Stimulated activated CD8-positive, alpha-beta memory T cell treated with anti-CD3 and anti-CD28 coated beads, Interleukin-4, amount 100 ng/mL, for 24 hours (primary cell): ENCODE measurements at regions not wholly inside any gene's neighbourhood (a gene's known extent, or its start where the extent isn't known, plus 50 kb on each side); places are given as distances from the start of the nearest gene placed in this dataset.
"Not testable (repeated sequence)": the region's sequence is repeated elsewhere in the genome, so short reads cannot be mapped to it uniquely, and the experiment has no call there.

Experiments used
- DNase-seq: peaks from one replicate; pipeline ENCODE4 v3.0.0-alpha.2; 2020; ENCODE audit warnings: low read depth

DNA sequence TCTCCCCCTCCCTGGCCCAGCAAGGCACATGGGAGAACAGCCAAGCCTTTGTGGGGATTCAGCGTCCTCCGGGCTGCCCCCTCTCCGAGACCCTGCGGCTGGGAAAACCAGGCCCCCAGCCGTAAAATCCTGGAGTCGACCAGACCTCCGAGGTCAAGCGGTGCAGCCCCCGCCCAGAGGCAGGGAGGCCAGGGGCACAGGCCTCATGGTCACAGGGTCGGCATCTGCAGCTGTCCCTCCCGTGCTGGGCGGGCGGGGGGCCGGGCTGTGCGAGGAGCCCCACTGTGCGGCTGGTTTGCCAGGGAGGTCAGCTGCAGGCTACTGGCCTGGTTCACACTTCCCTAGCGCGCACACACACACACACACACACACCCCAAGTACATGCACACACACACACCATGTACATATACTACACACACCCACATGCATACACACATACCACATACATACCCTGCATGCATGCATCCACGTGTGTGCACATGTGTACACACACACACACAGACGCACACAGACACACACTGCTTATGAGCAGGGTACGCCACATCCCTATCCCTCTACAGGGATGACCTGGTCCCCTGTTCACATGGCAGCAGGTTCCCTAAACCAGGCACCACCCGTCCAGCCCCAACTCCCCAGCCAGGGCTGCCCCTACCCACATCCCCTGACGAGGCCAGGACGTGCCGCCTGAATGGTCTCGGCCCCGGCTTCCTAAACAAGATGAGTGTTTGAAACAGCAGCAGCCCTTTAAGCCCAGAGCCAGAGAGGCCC lies 108.9 kb upstream of the CIBAR2 start:
- no peak for DNase-seq

DNA sequence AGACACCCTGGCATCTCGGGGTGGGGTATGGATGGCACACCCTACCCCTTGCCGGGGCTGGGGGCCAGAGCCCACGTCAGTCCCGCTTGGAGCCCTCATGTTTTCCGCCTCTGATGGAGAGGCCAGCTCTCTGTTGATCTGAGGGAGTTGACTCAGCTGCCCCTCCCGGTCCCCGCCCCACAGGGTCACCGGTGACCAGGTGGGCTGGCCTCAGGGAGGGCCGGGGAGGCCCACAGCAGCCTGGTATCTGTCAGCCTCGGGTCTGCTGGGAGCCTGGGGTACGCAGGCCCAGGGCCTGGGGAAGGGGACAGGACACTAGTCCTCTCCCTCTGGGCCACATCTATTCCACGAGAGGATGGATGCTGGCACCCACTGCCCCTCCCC lies 109.5 kb upstream of the CIBAR2 start:
- DNase-seq: no peak

DNA sequence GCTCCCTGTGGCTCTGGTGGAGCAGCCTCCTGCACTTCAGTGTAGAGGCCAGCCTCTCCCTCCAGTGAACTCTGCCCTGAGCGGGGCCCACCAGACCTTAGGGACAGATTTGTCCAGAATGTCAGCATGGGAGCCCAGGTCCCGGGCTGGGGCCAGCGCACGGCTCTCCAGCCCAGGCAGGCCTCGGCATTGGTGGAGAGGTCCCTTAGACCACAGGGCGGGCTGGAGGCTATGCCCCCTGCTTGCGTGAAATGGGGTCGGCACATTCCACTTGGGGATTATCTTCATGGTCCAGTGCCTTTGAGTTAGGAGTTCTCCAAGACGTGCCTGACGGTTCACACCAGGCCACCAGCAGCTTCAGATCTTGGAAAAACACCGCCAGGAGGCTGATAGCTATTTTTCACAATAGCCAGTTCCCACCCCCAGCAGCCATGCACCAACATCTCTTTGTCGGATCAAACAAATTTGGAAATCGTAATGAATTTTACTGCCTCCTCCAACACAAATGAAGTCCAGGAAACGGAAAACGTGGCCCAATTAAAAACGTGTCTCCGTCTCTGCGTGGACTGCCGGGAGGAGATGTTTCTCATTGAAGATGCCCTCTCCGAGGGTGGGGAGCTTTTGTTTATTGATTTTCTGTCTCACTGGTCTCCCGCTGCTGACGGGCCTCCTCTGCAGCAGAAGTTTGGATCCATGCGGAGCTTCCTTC lies 110.0 kb upstream of the CIBAR2 start:
- no peak for DNase-seq

DNA sequence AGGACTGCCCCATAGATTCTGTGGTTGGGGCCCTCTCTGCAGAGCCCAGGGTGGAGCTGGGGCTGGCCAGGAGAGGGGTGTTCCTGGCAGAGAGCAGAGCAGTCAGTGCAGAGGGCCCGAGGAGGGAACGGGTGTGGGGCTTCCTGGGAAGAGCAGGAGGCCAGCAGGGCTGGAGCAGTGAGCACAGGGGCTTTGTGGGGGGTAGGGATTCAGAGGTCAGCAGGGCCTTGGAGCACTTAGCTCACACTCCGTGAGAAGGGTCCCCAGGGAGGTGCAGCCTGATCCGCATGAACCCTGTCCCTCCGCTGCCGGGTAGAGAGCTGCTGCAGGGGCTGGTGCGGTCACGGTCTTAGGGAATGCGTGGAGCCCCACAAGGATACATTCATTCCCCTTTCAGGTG lies 113.0 kb upstream of the CIBAR2 start:
- DNase-seq: no peak

DNA sequence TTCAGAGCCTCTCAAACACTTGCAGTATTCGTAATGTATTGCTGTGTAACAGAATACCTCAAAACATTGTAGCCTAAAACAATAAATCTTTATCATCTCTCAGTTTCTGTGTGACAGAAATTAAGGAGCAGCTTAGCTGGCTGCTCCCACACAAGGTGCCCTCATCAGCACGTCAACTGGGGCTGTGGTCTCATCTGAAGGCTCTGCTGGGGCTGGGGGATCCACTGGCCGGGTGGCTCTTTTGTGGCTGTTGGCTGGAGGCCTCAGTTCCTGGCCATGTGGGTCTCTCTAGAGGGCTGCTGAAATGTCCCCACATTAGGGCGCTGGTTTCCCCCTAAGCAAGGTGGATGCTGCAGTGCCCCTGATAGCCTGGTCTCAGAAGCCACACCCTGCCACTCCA lies 113.4 kb upstream of the CIBAR2 start:
- no peak for DNase-seq

DNA sequence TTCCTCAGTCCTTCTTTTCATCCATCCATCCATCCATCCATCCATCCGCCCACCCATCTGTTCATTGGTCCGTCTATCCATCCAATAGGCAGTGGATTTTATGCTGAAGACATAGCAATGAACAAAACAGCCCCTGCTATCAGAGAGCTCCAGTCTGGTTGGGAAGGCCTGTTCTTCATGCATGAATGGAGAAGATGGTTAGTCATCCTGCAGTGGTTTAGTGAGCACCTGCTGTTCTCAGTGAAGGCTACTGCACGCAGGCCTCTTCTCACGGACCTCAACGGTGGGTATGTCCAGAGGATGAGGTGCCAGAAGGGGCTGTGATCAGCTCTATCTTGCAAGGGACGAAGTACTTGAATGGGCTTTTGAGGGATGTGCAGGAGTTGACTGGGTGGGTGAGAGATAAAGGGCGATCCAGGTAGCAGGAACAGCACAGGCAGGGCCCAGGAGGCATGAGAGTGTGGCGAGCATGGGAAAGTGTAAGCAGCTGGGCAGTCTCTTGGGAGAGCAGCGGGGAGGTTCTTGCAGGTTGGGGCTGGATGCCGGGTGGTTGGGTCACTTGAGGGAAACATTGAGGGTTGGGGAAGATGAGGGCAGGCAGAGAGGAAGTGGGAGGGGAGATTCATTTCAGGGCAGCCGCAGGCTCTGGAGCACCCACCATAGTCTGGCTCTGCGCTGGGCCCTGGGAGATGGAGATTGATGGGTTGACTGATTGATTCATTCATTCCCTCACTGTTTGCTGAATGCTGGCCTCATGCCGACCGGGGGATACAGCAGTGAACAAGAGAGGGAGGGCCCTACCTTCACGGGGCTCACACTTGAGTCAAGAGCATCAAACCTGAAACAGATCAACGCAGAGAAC lies 115.0 kb upstream of the CIBAR2 start:
- DNase-seq: no peak

DNA sequence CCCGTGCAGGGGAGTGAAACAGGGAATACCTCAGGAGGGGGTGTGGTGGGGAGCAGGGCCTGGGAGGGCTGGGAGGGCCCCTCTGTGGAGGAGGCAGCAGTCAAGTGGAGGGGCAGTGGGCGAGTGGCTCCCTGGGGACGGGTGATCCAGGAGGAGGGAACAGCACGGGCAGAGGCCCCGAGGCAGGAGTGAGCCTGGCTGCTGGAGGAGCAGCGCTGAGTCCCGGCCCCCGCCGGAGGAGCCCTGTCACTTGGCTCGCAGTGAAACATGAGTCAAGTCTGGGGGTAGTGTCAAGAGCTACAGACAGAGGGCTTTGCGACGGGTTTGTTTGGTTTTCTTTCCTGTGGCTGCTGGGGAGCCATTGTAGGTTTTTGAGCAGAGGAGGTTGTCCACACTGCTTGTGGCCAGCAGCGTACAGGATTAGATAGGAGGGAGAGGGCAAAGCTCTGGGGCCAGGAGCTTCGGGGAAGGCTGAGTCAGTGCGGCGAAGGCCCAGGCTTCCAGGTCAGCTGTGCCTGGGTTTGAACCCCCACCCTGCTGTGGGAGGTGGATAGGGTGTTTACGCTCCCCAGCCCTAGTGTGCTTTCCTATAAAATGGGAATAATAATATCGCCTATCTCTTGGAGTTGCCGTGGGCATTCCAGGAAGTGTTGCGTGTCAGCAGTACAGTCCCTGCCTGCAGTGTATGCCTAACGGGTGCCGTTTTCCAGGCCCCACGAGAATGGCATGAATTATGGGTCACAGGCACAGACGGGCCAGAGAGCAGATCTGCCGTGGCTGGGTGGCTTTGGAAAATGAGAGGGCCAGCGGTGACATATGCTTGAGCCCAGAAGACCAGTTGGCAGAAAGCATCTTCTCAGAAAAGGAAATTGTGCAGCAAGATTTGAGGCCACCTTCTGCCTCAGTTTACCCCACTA lies 115.9 kb upstream of the CIBAR2 start:
- DNase-seq: no peak

DNA sequence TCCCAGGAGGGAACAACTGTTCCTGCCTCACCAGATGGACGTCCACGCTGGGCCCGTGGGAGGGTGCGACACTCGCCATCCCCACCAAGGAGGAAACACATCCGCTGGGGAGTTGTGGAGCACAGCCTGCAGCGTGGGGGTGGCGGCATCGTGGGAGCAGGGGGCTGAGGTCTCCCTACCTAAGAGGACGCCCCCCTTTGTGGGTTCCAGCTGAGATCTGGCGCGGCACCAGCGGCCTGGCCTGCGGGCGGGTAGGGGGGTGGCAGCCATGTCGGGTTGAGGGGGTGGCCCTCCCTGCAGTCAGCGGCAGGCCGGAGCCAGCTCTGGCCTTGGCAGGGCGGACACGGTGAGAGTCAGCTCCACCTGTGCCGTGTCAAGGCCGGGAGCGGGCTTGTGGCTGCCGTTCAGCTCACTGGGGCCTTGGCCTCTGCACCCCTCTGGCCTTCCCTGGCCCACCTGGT lies 116.7 kb upstream of the CIBAR2 start:
- DNase-seq: no peak

DNA sequence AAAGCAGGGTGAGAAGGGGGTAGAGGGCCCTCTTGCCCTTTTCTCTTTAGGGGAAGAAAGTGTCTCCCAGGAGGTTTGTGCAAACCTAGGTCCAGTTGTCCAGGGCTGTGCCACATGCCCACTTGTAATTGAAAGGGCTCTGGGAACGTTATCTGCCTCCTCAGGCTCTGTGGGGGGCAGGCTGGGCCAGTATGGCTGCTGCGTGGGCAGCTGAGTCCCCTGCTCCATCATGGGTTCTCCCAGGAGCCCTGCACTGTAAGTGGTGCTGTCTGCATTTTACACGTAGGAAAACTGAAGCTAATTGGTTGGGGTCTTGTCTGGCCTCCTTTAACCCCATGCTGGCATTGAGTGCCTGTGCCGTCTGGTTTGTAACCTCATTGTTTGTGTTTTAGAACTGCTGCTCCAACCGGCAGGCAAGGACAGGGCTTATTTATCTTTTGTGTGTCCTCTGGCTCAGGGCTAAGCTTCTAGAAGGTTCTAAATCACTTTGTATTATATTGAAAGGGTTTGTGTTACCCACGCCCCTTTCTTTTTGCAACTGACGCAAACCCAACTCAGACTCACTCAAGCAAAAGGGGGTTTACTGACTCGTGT lies 117.7 kb upstream of the CIBAR2 start:
- no peak for DNase-seq

DNA sequence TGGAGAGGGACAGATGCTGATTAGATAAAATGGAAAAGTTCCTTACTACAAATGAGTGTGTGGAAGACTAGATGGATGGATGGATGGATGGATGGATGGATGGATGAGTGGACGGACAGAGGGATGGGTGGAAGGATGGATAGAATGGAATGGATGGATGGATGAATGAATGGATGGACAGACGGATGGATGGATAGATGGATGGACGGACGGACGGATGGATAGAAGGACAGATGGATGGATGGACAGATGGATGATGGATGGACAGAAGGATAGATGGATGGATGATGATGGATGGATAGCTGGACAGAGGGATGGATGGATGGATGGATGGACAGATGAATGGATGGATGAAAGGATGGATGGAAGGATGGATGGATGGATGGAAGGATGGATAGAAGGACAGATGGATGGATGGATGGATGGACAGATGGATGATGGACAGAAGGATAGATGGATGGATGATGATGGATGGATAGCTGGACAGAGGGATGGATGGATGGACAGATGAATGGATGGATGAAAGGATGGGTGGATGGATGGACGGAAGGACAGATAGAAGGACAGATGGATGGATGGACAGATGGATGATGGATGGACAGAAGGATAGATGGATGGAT lies 118.6 kb upstream of the CIBAR2 start:
- not testable (repeated sequence) for DNase-seq

DNA sequence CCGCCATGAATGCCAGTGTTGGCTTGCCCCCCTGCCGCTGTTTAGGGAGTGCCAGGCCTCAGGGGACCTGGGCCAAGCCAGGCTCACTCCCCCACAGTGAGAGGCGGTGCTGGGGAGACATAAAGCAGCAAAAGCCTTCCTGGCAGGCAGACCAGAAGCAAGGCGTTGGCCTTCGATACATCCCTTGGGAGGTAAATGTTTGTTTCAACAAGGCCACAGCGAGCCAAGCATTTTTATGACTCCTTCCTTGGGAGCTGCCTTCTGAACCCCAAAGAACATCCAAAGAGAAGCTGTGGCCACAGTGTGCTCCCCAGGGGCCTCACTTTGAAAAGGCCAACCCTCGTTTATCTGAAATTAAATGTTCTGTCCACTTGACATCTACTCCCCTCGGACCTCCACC lies 119.7 kb upstream of the CIBAR2 start:
- no peak for DNase-seq

DNA sequence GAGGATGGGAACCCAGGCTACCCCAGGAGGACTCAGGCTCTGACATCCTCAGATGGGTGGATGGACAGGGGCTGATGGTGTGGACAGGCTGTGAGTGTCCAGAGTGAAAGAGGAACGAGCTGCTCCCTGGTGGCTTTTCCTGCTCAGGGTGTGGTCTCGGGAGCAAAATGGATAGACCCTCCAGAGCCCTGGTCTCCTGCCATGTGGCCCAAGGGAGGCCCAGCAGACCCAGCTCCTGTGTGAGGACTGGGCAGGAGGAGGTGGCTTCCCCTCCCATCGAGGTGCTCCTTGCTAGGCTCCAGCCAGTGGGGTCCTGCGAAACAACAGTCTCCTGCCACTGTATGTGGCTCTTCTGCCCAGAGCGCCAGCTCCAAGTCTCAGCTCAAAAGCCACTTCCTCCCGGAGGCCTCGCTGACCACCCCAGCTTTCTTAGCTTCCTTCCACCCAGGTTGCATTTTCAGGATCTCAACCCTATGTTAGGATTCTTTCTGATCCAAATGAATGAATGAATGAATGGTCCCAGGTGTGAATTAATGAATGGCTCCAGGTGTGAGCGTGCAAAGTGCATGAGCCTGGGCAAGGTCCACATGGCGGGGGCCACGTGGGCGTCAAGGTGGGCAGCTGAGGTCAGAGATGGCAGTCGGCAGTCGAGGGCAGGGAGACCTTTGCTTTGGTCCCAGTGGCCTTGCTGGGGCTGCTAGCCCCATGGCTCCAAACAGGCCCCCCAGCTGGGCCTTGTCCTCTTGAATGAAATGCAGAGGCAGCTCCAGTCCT lies 120.3 kb upstream of the CIBAR2 start:
- DNase-seq: no peak

DNA sequence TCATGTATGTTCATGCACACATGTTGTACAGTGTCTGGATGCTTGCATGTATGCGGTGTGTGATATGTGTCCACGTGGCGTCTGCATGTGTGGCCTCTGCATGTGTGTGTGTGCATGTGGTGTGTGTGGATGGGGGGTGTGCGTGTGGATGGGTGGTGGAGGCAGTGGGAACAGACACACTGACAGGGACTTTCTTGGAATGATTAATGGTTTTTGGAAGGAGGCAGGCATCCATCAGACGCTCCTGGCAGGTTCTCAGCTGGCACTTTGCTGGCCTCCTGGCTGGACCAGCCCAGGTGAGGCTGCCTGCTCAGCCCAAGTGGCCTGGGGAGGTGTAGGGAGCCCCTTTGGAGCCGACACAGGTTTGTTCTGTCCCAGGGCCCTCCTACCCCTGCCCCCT lies 121.2 kb upstream of the CIBAR2 start:
- no peak for DNase-seq

DNA sequence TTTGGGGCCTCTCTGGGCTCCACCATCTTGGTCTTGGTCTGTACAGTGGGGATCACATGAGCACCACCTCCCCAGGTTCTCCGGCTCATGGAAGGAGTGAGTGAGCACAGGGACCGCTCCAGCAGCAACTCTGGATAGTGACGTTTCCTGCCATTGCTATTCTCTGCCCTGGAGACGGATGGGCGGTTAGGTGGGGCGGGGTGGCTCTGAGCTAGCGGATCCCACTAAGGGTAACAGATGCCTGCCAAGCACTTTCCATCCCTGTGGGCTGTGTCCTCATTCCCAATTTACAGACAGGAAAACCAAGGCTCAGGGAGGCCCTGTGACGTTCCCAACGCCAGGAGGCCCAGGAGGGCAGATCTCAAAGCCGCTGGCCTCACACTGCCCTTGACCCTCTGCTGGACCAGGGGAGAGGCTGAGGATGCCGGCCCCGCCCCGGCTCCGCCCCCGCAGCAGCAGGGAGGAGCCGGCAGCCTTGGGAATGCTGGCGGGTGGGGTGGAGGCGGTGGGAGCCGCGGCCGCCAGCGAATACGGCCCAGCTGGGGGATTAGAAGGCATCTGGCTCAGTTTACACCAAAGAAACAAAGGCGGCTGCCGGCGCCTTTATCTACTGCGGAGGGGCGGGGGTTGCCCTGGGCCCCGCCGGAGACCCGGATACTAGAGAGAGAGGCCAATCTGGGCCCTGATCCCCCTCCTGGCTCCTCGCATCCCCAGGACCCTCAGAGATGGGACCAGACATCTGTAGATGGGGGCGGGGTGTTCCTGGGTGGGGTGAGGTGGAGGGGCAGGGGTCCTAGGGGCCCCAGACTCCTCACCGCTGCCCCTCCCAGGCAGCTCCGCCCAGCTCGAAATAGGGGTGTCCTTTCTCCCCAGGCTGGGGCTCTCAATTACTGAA lies 122.3 kb upstream of the CIBAR2 start:
- DNase-seq: no peak

DNA sequence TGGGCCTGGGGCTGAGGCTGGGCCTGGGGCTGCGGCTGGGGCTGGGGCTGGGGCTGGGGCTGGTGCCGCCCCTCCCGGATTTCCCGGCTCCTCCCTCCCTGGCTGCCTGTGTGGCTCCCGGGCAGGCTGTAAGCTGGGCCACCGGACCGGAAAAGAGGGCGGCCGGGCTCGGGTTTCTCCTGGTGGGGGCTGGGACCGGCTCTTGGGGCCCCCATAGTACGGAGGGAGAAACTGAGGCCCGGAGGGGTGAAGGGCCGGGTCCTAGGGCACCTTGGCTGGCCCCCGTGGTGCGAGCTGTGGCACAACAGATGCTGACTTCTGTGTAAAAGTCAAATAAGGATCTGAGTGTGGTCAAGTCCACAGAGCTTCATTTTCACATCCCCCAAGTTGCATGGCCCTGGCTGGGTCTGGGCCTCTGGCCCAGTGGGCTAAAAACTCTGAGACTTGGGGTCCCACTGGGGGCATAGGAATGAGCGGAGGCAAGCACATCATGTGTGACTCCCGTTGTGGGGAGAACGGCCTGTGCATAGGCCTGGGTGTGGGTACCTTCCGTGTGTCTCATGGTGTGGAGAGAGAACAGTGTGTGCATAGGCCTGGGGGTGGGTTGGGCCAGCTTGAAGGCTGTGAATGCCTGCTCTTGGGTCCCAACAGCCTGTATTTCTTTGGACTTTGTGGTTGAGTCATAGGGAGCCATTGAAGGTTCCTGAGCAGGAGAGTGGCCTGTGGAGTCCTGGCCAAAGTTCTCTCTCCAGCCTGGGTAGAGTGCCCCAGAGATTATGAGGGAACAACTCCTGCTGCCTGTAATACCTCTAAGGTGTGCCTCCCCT lies 123.9 kb upstream of the CIBAR2 start:
- no peak for DNase-seq

DNA sequence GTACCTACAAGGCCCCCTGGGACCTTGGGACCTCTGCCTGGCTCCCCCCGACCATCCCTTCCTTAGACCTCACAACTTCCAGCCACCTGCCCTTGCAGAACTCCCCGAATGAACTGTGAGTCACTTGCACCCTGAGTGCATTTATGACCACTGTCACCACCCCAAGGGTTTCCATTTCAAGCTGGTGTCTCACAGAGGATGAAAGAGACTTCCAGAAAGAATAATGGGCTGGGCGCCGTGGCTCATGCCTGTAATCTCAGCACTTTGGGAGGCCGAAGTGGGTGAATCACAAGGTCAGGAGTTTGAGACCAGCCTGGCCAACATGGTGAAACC lies 124.5 kb upstream of the CIBAR2 start:
- DNase-seq: no peak

DNA sequence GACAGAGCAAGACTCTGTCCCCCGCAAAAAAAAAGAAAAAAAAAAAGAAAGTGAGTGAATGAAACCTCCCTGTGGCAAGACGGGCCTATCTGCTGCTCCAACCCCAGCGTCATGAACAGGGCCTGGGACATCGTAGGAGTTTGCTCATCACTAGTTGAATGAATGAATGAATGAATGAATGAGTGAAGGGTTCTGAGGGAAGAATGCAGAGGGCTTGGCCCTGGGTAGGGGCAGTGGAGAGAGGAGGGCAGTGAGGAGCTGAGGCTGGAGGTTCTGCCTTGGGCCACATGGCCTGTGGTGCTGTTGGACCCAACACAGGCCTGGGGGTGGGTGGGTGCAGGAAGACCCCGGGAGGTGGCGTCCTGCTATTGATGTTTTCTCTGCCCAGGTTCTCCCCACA lies 125.5 kb upstream of the CIBAR2 start:
- no peak for DNase-seq

DNA sequence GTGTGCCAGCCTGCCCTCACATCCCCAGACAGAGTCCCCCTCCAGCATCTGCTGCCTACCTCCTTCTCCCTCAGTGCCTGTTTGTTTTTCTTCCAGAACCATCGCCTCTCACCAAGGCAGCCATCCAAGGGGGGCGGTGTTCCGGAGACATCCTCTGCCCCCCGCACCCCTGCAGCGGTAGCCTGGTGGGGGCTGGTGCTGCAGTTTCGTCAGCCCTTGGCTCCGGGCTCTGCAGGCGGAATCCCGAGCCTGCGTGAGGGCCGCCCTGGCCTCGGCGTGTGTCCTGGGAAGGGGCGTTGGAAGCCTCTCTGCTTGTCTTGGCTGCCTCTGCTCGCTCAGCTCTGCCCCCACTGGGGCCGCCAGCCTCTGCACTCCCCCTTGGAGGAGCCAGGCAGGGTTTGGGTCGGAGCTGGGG lies 126.0 kb upstream of the CIBAR2 start:
- no peak for DNase-seq
